ENCODE measurements at regions not wholly inside any gene's neighbourhood (a gene's known extent, or its start where the extent isn't known, plus 50 kb on each side); places are given as distances from the start of the nearest gene placed in this dataset.

- H3K27me3 Mint-ChIP-seq (ENCODE audit: insufficient read depth), result no peaks in the 10 kb centered on the region
- 97 to 100% methylated on average over 4 of the region's 4 CpGs for whole genome bisulfite sequencing, 2 experiments (ENCODE audit: insufficient coverage in 1 of 2, insufficient read length in 1 of 2)
- no peak overlapping the region for H3K4me3 ChIP-seq (ENCODE audit: low read length)
- DNase-seq, result no peak
- no peak overlapping the region for H3K27ac ChIP-seq (ENCODE audit: low read depth, low read length)
- no peaks in the 10 kb centered on the region for H3K9me3 ChIP-seq (ENCODE audit: control insufficient read depth, low read length)
- no peaks in the 10 kb centered on the region for H3K36me3 Mint-ChIP-seq (ENCODE audit: low read depth)
- H3K4me1 ChIP-seq (ENCODE audit: control insufficient read depth, insufficient read depth, low read length), result no peaks in the 10 kb centered on the region
- H3K4me3 Mint-ChIP-seq, result no peak overlapping the region
- H3K27me3 ChIP-seq (ENCODE audit: control insufficient read depth, insufficient read depth, low read length, poor library complexity, severe bottlenecking), result no peaks in the 10 kb centered on the region
- H3K36me3 ChIP-seq (ENCODE audit: control insufficient read depth, insufficient read depth, low read length), result no peaks in the 10 kb centered on the region
- no peaks in the 10 kb centered on the region for H3K4me1 Mint-ChIP-seq
- H3K9me3 Mint-ChIP-seq, result no peaks in the 10 kb centered on the region
- no peak overlapping the region for H3K27ac Mint-ChIP-seq
- H3K9ac ChIP-seq (ENCODE audit: extremely low read depth, low read length, poor library complexity, severe bottlenecking), result no peak overlapping the region
- TF ChIP-seq CTCF (conservative IDR thresholded peaks at IDR 0.05), result no peak
These were observed 291.2 kb upstream of the HS3ST1 start for GRCh38 chr4:11719879-11720278.

- no peak for DNase-seq
- peaks cover 1% of the 10 kb centered on the region for H3K4me1 Mint-ChIP-seq
These were observed 287.2 kb upstream of the HS3ST1 start for GRCh38 chr4:11715753-11716521.

GRCh38 chr4:11710453-11711093 lies 281.9 kb upstream of the HS3ST1 start:
- Mint-ChIP-seq H3K9me3 (peaks cover 14% of the 10 kb centered on the region), H3K36me3 (ENCODE audit: low read depth) (no peaks in the 10 kb centered on the region), H3K27me3 (ENCODE audit: insufficient read depth) (no peaks in the 10 kb centered on the region), H3K4me3 (no peak overlapping the region), H3K4me1 (peaks cover 1% of the 10 kb centered on the region), H3K27ac (no peak overlapping the region)
- Histone ChIP-seq H3K9me3 (ENCODE audit: control insufficient read depth, low read length) (no peaks in the 10 kb centered on the region), H3K4me3 (ENCODE audit: low read length) (no peak overlapping the region), H3K4me1 (ENCODE audit: control insufficient read depth, insufficient read depth, low read length) (no peaks in the 10 kb centered on the region), H3K9ac (ENCODE audit: extremely low read depth, low read length, poor library complexity, severe bottlenecking) (no peak overlapping the region), H3K36me3 (ENCODE audit: control insufficient read depth, insufficient read depth, low read length) (no peaks in the 10 kb centered on the region), H3K27ac (ENCODE audit: low read depth, low read length) (no peak overlapping the region), H3K27me3 (ENCODE audit: control insufficient read depth, insufficient read depth, low read length, poor library complexity, severe bottlenecking) (no peaks in the 10 kb centered on the region)
- no peak for TF ChIP-seq CTCF (conservative IDR thresholded peaks at IDR 0.05)
- DNase-seq, result no peak
- WGBS, 2 experiments (ENCODE audit: insufficient coverage in 1 of 2, insufficient read length in 1 of 2), result 90 to 95% methylated on average over 2 to 3 of the region's 3 CpGs

More at GRCh38 chr4:11715753-11716521, 287.2 kb upstream of the HS3ST1 start:
- Mint-ChIP-seq H3K27me3 (ENCODE audit: insufficient read depth) (no peaks in the 10 kb centered on the region), H3K4me3 (no peak overlapping the region), H3K9me3 (no peaks in the 10 kb centered on the region), H3K36me3 (ENCODE audit: low read depth) (no peaks in the 10 kb centered on the region), H3K27ac (no peak overlapping the region)
- H3K27me3 ChIP-seq (ENCODE audit: control insufficient read depth, insufficient read depth, low read length, poor library complexity, severe bottlenecking), result no peaks in the 10 kb centered on the region
- H3K9ac ChIP-seq (ENCODE audit: extremely low read depth, low read length, poor library complexity, severe bottlenecking), result no peak overlapping the region
- WGBS, 2 experiments (ENCODE audit: insufficient coverage in 1 of 2, insufficient read length in 1 of 2), result 95 to 100% methylated on average over 1 to 3 of the region's 3 CpGs
- H3K36me3 ChIP-seq (ENCODE audit: control insufficient read depth, insufficient read depth, low read length), result no peaks in the 10 kb centered on the region
- H3K27ac ChIP-seq (ENCODE audit: low read depth, low read length), result no peak overlapping the region
- no peak overlapping the region for H3K4me3 ChIP-seq (ENCODE audit: low read length)
- H3K4me1 ChIP-seq (ENCODE audit: control insufficient read depth, insufficient read depth, low read length), result no peaks in the 10 kb centered on the region
- TF ChIP-seq CTCF (conservative IDR thresholded peaks at IDR 0.05), result no peak
- H3K9me3 ChIP-seq (ENCODE audit: control insufficient read depth, low read length), result no peaks in the 10 kb centered on the region
